Neural cell (in vitro differentiated cells): ENCODE measurements at regions not wholly inside any gene's neighbourhood (a gene's known extent, or its start where the extent isn't known, plus 50 kb on each side); places are given as distances from the start of the nearest gene placed in this dataset.

ENCODE experiments used
- H2AFZ ChIP-seq: fragments of 200-600, 300-800 bp; sonication (generic), shearing (Covaris generic); 2 replicates; pipeline ENCODE4 v1.6.0; 2014; ENCODE audit warnings: low read depth, mild to moderate bottlenecking, antibody characterized with exemption, low read length, moderate library complexity
- H3F3A ChIP-seq: fragments of 200-600 bp; shearing (Covaris generic); 2 replicates; pipeline ENCODE4 v1.6.1; 2016; ENCODE audit warnings: mild to moderate bottlenecking, moderate library complexity, mixed read lengths, antibody characterized with exemption, low read length; ENCODE audit not compliant: insufficient read depth, poor library complexity, severe bottlenecking
- H3K27ac ChIP-seq: fragments of 200-600, 300-800 bp; sonication (generic), shearing (Covaris generic); 2 replicates; pipeline ENCODE4 v1.5.1; 2014; ENCODE audit warnings: mild to moderate bottlenecking, low read length, moderate library complexity
- H3K27me3 ChIP-seq: fragments of 300-800, 200-600 bp; sonication (generic), shearing (Covaris generic); 2 replicates; pipeline ENCODE4 v1.6.0; 2014; ENCODE audit warnings: mild to moderate bottlenecking, low read depth, low read length, moderate library complexity; ENCODE audit not compliant: insufficient read depth
- H3K36me3 ChIP-seq: fragments of 300-800, 200-600 bp; sonication (generic), shearing (Covaris generic); 2 replicates; pipeline ENCODE4 v1.5.1; 2014; ENCODE audit warnings: mild to moderate bottlenecking, antibody characterized with exemption, low read length, moderate library complexity; ENCODE audit not compliant: insufficient read depth
- H3K4me2 ChIP-seq: fragments of 300-800, 200-600 bp; sonication (generic), shearing (Covaris generic); 2 replicates; pipeline ENCODE4 v1.6.0; 2014; ENCODE audit warnings: mild to moderate bottlenecking, low read length
- H3K4me3 ChIP-seq: fragments of 300-800, 200-600 bp; sonication (generic), shearing (Covaris generic); 2 replicates; pipeline ENCODE4 v1.5.1; 2014; ENCODE audit warnings: mild to moderate bottlenecking, low read length, moderate library complexity
- H3K79me2 ChIP-seq: fragments of 200-600 bp; shearing (Covaris generic); replicated peaks from 2 replicates; pipeline ENCODE4 v1.6.0; 2014; ENCODE audit warnings: mild to moderate bottlenecking, low read length, moderate library complexity; ENCODE audit not compliant: insufficient read depth
- H3K9ac ChIP-seq: fragments of 300-800, 200-600 bp; sonication (generic), shearing (Covaris generic); 2 replicates; pipeline ENCODE4 v1.6.1; 2016; ENCODE audit warnings: mild to moderate bottlenecking, low read length, mixed read lengths
- H3K9me2 ChIP-seq: fragments of 200-600 bp; shearing (Covaris generic); 2 replicates; pipeline ENCODE4 v1.6.1; 2016; ENCODE audit warnings: mild to moderate bottlenecking, low read length, mixed read lengths; ENCODE audit not compliant: insufficient read depth
- H3K9me3 ChIP-seq: fragments of 200-600, 300-800 bp; sonication (generic), shearing (Covaris generic); 2 replicates; pipeline ENCODE4 v1.6.1; 2016; ENCODE audit warnings: mild to moderate bottlenecking, mixed run types, low read length, moderate library complexity, mixed read lengths
- H4K20me1 ChIP-seq: fragments of 200-600 bp; shearing (Covaris generic); 2 replicates; pipeline ENCODE4 v1.6.1; 2016; ENCODE audit warnings: mild to moderate bottlenecking, mixed run types; ENCODE audit not compliant: insufficient read depth
- CTCF ChIP-seq: fragments of 450-650 bp; IDR thresholded peaks from 2 replicates; pipeline ENCODE4 v1.5.1; 2014; ENCODE audit warnings: antibody characterized with exemption, mild to moderate bottlenecking, moderate library complexity; ENCODE audit not compliant: poor library complexity, severe bottlenecking
- EP300 ChIP-seq: fragments of 450-650 bp; conservative IDR thresholded peaks from 2 replicates; pipeline ENCODE4 v1.6.1; 2014; ENCODE audit warnings: antibody characterized with exemption, mild to moderate bottlenecking, moderate library complexity; ENCODE audit not compliant: poor library complexity, severe bottlenecking
- EZH2 ChIP-seq: fragments of 200-600, 300-800 bp; shearing (Covaris generic), sonication (generic); IDR thresholded peaks from 2 replicates; pipeline ENCODE4 v1.6.1; 2014; ENCODE audit warnings: antibody characterized with exemption, low read length, borderline replicate concordance, mild to moderate bottlenecking; ENCODE audit not compliant: insufficient read depth, poor library complexity, severe bottlenecking
- MXI1 ChIP-seq: fragments of 450-650 bp; conservative IDR thresholded peaks from 2 replicates; pipeline ENCODE4 v1.6.1; 2014; ENCODE audit warnings: antibody characterized with exemption, mild to moderate bottlenecking; ENCODE audit not compliant: poor library complexity, severe bottlenecking
- POLR2AphosphoS5 ChIP-seq: IDR thresholded peaks from 2 replicates; pipeline ENCODE4 v1.6.1; 2012
- RAD21 ChIP-seq: fragments of 450-650 bp; conservative IDR thresholded peaks from 2 replicates; pipeline ENCODE4 v1.6.1; 2014; ENCODE audit warnings: antibody characterized with exemption, mild to moderate bottlenecking, moderate library complexity
- REST ChIP-seq: IDR thresholded peaks from 2 replicates; pipeline ENCODE4 v1.6.1; 2012; ENCODE audit warnings: borderline replicate concordance
- SMC3 ChIP-seq: fragments of 450-650 bp; conservative IDR thresholded peaks from 2 replicates; pipeline ENCODE4 v1.6.1; 2014; ENCODE audit warnings: antibody characterized with exemption, mild to moderate bottlenecking, moderate library complexity; ENCODE audit not compliant: poor library complexity
- TAF1 ChIP-seq: IDR thresholded peaks from 2 replicates; pipeline ENCODE4 v1.6.1; 2012; ENCODE audit warnings: low read depth

GRCh38 chr2:223223156-223223555, 171.2 kb downstream of the KCNE4 start:
- H3K4me2 ChIP-seq, result no peak overlapping the region
- no peak overlapping the region for H3K27ac ChIP-seq
- H3K9me3 ChIP-seq, result no peaks in the 10 kb centered on the region
- no peak overlapping the region for H3K9ac ChIP-seq
- H3K4me3 ChIP-seq, result no peak overlapping the region
- H4K20me1 ChIP-seq, result no peaks in the 10 kb centered on the region
- no peak overlapping the region for H2AFZ ChIP-seq
- no peaks in the 10 kb centered on the region for H3K36me3 ChIP-seq
- no peaks in the 10 kb centered on the region for H3K27me3 ChIP-seq
- TF ChIP-seq POLR2AphosphoS5, result no peak
- TF ChIP-seq CTCF, result no peak
- TF ChIP-seq REST, result no peak
- TF ChIP-seq TAF1, result no peak
- TF ChIP-seq RAD21, result no peak
- TF ChIP-seq MXI1, result no peak
- TF ChIP-seq EP300, result no peak
- TF ChIP-seq SMC3, result no peak
- no peak for TF ChIP-seq EZH2
- no peaks in the 10 kb centered on the region for H3F3A ChIP-seq
- no peaks in the 10 kb centered on the region for H3K9me2 ChIP-seq
- no peaks in the 10 kb centered on the region for H3K79me2 ChIP-seq

- no peak overlapping the region for H3K9ac ChIP-seq
- no peaks in the 10 kb centered on the region for H4K20me1 ChIP-seq
- TF ChIP-seq EP300 (no peak), POLR2AphosphoS5 (no peak), EZH2 (no peak), TAF1 (no peak), REST (no peak), MXI1 (no peak), RAD21 (no peak), CTCF (no peak), SMC3 (no peak)
- H3K27me3 ChIP-seq, result no peaks in the 10 kb centered on the region
- H2AFZ ChIP-seq, result no peak overlapping the region
- no peak overlapping the region for H3K4me2 ChIP-seq
- H3K79me2 ChIP-seq, result no peaks in the 10 kb centered on the region
- no peaks in the 10 kb centered on the region for H3F3A ChIP-seq
- H3K9me3 ChIP-seq, result no peaks in the 10 kb centered on the region
- H3K27ac ChIP-seq, result no peak overlapping the region
- no peak overlapping the region for H3K4me3 ChIP-seq
- H3K9me2 ChIP-seq, result no peaks in the 10 kb centered on the region
- H3K36me3 ChIP-seq, result no peaks in the 10 kb centered on the region
Observed at GRCh38 chr2:223225266-223225665, 173.3 kb downstream of the KCNE4 start.
